Heart right ventricle (tissue), 16 donors: ENCODE measurements at regions not wholly inside any gene's neighbourhood (a gene's known extent, or its start where the extent isn't known, plus 50 kb on each side); places are given as distances from the start of the nearest gene placed in this dataset.
"Not testable (repeated sequence)": the region's sequence is repeated elsewhere in the genome, so short reads cannot be mapped to it uniquely, and the experiment has no call there.

Source experiments
- ATAC-seq, 8 donors: fragments of 200-7000 bp; cut with Tn5 transposase; one replicate each; pipeline ENCODE4 v1.9.1; 2020; ENCODE audit warnings: mild to moderate bottlenecking in 8 of 8, moderate library complexity in 8 of 8, moderate number of reproducible peaks in 1 of 8
- DNase-seq, 2 donors: peaks; one replicate each; pipeline ENCODE4 v3.0.0-alpha.2; 2020
- H3K27ac ChIP-seq, 10 donors: fragments of 200-600 bp; sonication (generic) in 2 of 10; one replicate each; pipeline versions ENCODE4 v1.5.0 to v1.8.0; 2020 to 2022; ENCODE audit warnings: mild to moderate bottlenecking in 3 of 10
- H3K27me3 ChIP-seq, 7 donors: fragments of 200-600 bp; one replicate each; pipeline ENCODE4 v1.8.0; 2021 to 2022; ENCODE audit warnings: mild to moderate bottlenecking in 2 of 7
- H3K36me3 ChIP-seq, 9 donors: fragments of 200-600 bp; sonication (generic) in 1 of 9; one replicate each; pipeline versions ENCODE4 v1.5.0 to v1.8.0; 2020 to 2022; ENCODE audit warnings: mild to moderate bottlenecking in 2 of 9
- H3K4me1 ChIP-seq, 9 donors: fragments of 200-600 bp; sonication (generic) in 1 of 9; one replicate each; pipeline versions ENCODE4 v1.5.0 to v1.8.0; 2020 to 2022; ENCODE audit warnings: mild to moderate bottlenecking in 4 of 9
- H3K4me3 ChIP-seq, 10 donors: fragments of 200-600 bp; sonication (generic) in 2 of 10; one replicate each; pipeline versions ENCODE4 v1.5.0 to v1.8.0; 2020 to 2022; ENCODE audit warnings: mild to moderate bottlenecking in 7 of 10, moderate library complexity in 2 of 10
- H3K9me3 ChIP-seq, 11 donors: fragments of 200-600 bp in 10 of 11; sonication (generic) in 2 of 11; one replicate each; pipeline versions ENCODE4 v1.5.0 to v1.8.0; 2013 to 2022; ENCODE audit warnings: mild to moderate bottlenecking in 2 of 11, control low read depth in 1 of 11, moderate library complexity in 1 of 11
- WGBS, 2 donors: extraction: QIAGEN DNeasy Blood & Tissue Kit; methylation state at CpG; one replicate each; pipeline ENCODE4 v1.1.7; 2013; ENCODE audit warnings: inconsistent platforms in 1 of 2; 5-methylcytosine and 5-hydroxymethylcytosine counted together
- intact Hi-C, 10 donors: fragments of 100-400 bp; cut with DNase I; formaldehyde crosslinking; loops; one replicate each; pipeline versions ENCODE4 v1.11.1 to v1.14.2; 2022
- TF ChIP-seq, protein P1 (sequence below), 9 donors: fragments of 200-600 bp; sonication (generic) in 2 of 9; IDR thresholded peaks; one replicate each; pipeline versions ENCODE4 v1.5.0 to v1.8.0; 2021 to 2022; ENCODE audit warnings: antibody characterized with exemption in 9 of 9, mild to moderate bottlenecking in 5 of 9, moderate library complexity in 1 of 9
- donor health status: Arrhythmogenic right ventricular cardiomyopathy.
- donor health status: ischemic (EF 13 %, LVEDD 7.1; RV severe dilation, severe dysfunction).
- donor health status: healthy with polysubstance abuse.
- donor health status: DM: no; HTN: yes; CAD: no.
- donor health status: DM: no; HTN: no; CAD: no.
- donor health status: ischemic (EF 25% LVEDD 6.9; RV normal size, moderate dysfunction).
- donor health status: ischemic (EF 25% LVEDD 5.7; RV mildly dilated, moderate dysfunction).
- donor health status: healthy.
- donor health status: DM: yes; HTN: yes; CAD: no.
- donor health status: Ischemic cardiomyopathy.
- donor health status: ischemic (EF 35%, LVEDD 5.7; RV mildly dilated, moderate dysfunction).
- donor health status: nonischemic (EF 11% LVEDD 7.7; RV severe dilation, severe dysfunction).
- donor health status: DM: yes; HTN: yes; CAD: no.
- donor health status: PGD.
- donor health status: ischemic (EF 29% LVEDD 5.4; RV normal size, mild dysfunction).
- donor health status: nonischemic (EF 23%, LVEDD 6.1; RV moderate dilation, normal function).

DNA sequence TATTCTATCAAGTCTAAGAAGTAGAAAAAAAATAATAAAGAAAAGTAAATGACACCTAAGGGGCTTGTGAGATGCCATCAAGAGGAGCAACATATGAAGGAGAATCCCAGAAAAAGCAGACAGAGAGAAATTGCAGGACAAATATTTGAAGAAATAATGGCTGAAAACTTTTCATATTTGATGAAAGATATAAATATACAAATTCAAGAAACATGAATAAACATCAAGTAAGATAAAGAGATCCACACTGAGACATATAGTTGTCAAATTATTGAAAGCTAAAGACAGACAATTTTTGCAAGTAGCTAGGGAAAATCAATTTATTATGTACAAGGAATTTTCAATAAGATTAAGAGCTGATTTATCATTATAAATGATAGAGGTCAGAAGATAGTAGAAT, 558.0 kb downstream of the ZWINT start:
- intact Hi-C loops = no loop called here
- no peaks in the 10 kb centered on the region for H3K4me1 ChIP-seq
- no peak for ATAC-seq
- peaks cover 0 to 25% (median 0%) of the 10 kb centered on the region in 11 donors for H3K9me3 ChIP-seq
- TF ChIP-seq, protein P1, sequence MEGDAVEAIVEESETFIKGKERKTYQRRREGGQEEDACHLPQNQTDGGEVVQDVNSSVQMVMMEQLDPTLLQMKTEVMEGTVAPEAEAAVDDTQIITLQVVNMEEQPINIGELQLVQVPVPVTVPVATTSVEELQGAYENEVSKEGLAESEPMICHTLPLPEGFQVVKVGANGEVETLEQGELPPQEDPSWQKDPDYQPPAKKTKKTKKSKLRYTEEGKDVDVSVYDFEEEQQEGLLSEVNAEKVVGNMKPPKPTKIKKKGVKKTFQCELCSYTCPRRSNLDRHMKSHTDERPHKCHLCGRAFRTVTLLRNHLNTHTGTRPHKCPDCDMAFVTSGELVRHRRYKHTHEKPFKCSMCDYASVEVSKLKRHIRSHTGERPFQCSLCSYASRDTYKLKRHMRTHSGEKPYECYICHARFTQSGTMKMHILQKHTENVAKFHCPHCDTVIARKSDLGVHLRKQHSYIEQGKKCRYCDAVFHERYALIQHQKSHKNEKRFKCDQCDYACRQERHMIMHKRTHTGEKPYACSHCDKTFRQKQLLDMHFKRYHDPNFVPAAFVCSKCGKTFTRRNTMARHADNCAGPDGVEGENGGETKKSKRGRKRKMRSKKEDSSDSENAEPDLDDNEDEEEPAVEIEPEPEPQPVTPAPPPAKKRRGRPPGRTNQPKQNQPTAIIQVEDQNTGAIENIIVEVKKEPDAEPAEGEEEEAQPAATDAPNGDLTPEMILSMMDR (IDR thresholded peaks at IDR 0.05) = no peak
- no peaks in the 10 kb centered on the region for H3K27me3 ChIP-seq
- DNase-seq = no peak
- no peak overlapping the region for H3K27ac ChIP-seq
- H3K4me3 ChIP-seq = no peak overlapping the region
- H3K36me3 ChIP-seq = no peaks in the 10 kb centered on the region

DNA sequence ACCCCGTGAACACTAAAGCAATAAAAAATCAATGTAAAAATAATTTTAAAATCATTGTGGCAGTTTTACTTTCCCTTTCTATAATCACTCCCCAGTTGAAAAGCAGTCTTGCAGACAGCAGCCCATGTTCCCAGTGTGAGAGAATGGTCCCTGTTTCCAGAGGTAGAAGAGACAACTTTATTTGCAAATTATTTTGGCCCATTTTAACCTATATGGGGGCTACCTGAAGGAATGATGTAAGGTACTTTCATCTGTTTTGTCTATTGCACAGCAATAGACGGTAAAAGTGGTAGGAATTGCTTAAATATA, 559.8 kb downstream of the ZWINT start:
- Histone ChIP-seq H3K9me3 (peaks cover 0 to 25% (median 0%) of the 10 kb centered on the region in 11 donors), H3K4me1 (no peaks in the 10 kb centered on the region), H3K27me3 (no peaks in the 10 kb centered on the region), H3K27ac (no peak overlapping the region), H3K36me3 (no peaks in the 10 kb centered on the region), H3K4me3 (no peak overlapping the region)
- ATAC-seq = no peak
- intact Hi-C loops = no loop called here
- TF ChIP-seq, protein P1 (IDR thresholded peaks at IDR 0.05) = no peak
- 73 to 80% methylated on average over 2 of the region's 2 CpGs for WGBS, 2 donors
- DNase-seq = no peak

DNA sequence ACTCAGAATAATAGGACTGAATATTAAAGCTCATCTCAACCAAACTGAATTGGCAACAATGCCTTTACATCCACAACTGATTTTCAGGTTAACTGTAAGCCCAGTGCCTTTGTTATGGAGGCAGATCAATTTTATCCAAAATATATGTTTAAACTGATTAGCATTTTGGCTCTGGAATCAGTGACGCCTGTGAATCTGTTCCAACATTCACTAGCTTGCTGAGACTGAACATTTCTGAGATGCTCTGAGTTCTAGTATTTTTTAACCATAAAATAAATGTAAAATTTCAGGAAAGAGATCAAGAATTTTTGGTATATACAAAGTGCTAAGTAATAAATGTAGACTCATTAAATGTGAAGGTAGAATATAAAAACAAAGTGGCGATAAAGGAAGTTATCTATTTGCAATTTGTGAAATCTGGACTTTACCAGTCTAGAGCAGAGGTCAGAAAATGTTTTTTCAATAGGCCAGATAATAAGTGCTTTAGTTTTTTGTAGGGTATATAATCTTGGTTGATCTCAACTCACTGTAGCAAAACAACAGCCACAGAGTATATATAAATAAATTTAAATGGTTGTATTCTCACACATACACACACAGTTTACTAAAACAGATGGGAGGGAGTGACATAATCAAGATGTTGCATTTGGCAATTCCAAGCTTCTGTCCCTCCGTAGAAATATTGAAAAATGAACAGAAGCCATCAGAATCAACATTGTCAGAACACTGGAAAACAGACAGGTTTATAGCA, 560.3 kb downstream of the ZWINT start:
- DNase-seq = no peak
- Histone ChIP-seq H3K27me3 (no peaks in the 10 kb centered on the region), H3K9me3 (peaks cover 0 to 25% (median 0%) of the 10 kb centered on the region in 11 donors), H3K4me3 (no peak overlapping the region), H3K36me3 (no peaks in the 10 kb centered on the region), H3K4me1 (no peaks in the 10 kb centered on the region), H3K27ac (no peak overlapping the region)
- 76 to 85% methylated on average over 3 of the region's 3 CpGs for WGBS, 2 donors
- TF ChIP-seq, protein P1 (IDR thresholded peaks at IDR 0.05) = no peak
- ATAC-seq = no peak
- intact Hi-C loops = no loop called here

DNA sequence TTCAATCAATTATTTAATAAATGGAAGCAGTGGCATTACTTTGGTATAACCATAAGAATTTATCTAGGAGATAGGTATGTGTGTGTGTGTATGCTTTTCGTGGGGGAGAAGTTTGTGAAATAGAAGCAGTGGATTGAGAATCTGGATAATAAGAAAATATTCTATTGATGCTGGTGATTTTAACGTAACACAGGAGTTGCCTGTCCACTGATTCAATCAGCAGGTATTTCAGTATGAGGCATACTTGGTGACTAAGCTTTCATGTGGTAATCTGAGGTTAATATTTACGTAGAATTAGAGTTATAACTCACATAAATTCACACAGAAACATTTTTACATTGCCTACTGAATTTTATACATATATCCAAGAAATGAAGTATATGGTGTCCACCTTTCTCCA, 568.0 kb downstream of the ZWINT start:
- TF ChIP-seq, protein P1 (IDR thresholded peaks at IDR 0.05) = no peak
- Histone ChIP-seq H3K4me1 (no peaks in the 10 kb centered on the region), H3K27me3 (no peaks in the 10 kb centered on the region), H3K4me3 (no peak overlapping the region), H3K9me3 (peaks cover 0 to 9% (median 0%) of the 10 kb centered on the region in 11 donors), H3K36me3 (no peaks in the 10 kb centered on the region), H3K27ac (no peak overlapping the region)
- 62 to 73% methylated on average over 3 of the region's 3 CpGs for WGBS, 2 donors
- ATAC-seq = no peak
- no peak for DNase-seq
- intact Hi-C loops = no loop called here

DNA sequence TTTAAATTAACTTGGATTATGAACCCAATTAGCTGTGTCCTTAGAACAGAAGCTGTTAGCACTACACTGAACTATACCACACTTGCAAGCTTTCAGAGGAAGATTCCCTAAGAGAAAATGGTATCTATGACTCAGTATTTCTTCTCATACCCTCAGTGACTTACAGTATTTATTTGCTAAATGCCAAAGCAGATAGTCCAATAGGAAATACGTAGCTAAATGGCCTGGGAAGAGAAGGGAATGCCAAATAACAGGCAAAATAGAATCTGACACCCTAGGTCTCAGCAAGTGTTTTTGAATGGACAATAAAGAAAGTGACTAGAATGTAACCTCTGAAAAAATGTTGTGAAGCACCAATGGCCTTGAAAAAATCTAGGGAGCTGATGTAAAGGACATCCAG, 570.8 kb downstream of the ZWINT start:
- H3K4me1 ChIP-seq, ATAC-seq: not testable (repeated sequence)
- 46 to 48% methylated on average over 1 of the region's 1 CpG for WGBS, 2 donors

More for the DNA sequence above, 570.8 kb downstream of the ZWINT start:
- H3K9me3 ChIP-seq, H3K27me3 ChIP-seq, intact Hi-C loops, DNase-seq, H3K36me3 ChIP-seq, H3K27ac ChIP-seq, H3K4me3 ChIP-seq: not testable (repeated sequence)
